ENCODE measurements at regions not wholly inside any gene's neighbourhood (a gene's known extent, or its start where the extent isn't known, plus 50 kb on each side); places are given as distances from the start of the nearest gene placed in this dataset.

GRCh38 chr12:25324861-25325260 is 74.1 kb upstream of the KRAS start:
- Mint-ChIP-seq H3K27ac (ENCODE audit: unreplicated experiment) (no peak overlapping the region), H3K36me3 (ENCODE audit: low read depth, unreplicated experiment) (no peaks in the 10 kb centered on the region), H3K4me1 (ENCODE audit: unreplicated experiment) (peaks cover 9% of the 10 kb centered on the region), H3K9me3 (ENCODE audit: unreplicated experiment) (no peaks in the 10 kb centered on the region), H3K27me3 (ENCODE audit: unreplicated experiment) (no peaks in the 10 kb centered on the region), H3K4me3 (ENCODE audit: unreplicated experiment) (no peak overlapping the region)
- TF ChIP-seq CTCF (IDR thresholded peaks at IDR 0.05; ENCODE audit: unreplicated experiment) = no peak
- DNase-seq (ENCODE audit: low spot score) = no peak

GRCh38 chr12:25323581-25323982 is 72.9 kb upstream of the KRAS start:
- H3K27me3 Mint-ChIP-seq (ENCODE audit: unreplicated experiment) = no peaks in the 10 kb centered on the region
- DNase-seq (ENCODE audit: low spot score) = no peak
- H3K4me3 Mint-ChIP-seq (ENCODE audit: unreplicated experiment) = no peak overlapping the region
- H3K9me3 Mint-ChIP-seq (ENCODE audit: unreplicated experiment) = no peaks in the 10 kb centered on the region
- no peak overlapping the region for H3K27ac Mint-ChIP-seq (ENCODE audit: unreplicated experiment)
- no peaks in the 10 kb centered on the region for H3K36me3 Mint-ChIP-seq (ENCODE audit: low read depth, unreplicated experiment)
- peaks cover 9% of the 10 kb centered on the region for H3K4me1 Mint-ChIP-seq (ENCODE audit: unreplicated experiment)
- no peak for TF ChIP-seq CTCF (IDR thresholded peaks at IDR 0.05; ENCODE audit: unreplicated experiment)

- Mint-ChIP-seq H3K9me3 (ENCODE audit: unreplicated experiment) (no peaks in the 10 kb centered on the region), H3K36me3 (ENCODE audit: low read depth, unreplicated experiment) (no peaks in the 10 kb centered on the region), H3K27ac (ENCODE audit: unreplicated experiment) (no peak overlapping the region), H3K4me1 (ENCODE audit: unreplicated experiment) (peaks cover 9% of the 10 kb centered on the region), H3K4me3 (ENCODE audit: unreplicated experiment) (no peak overlapping the region), H3K27me3 (ENCODE audit: unreplicated experiment) (no peaks in the 10 kb centered on the region)
- no peak for DNase-seq (ENCODE audit: low spot score)
- TF ChIP-seq CTCF (IDR thresholded peaks at IDR 0.05; ENCODE audit: unreplicated experiment) = no peak
These were observed 72.3 kb upstream of the KRAS start for GRCh38 chr12:25322918-25323531.

- no peak for DNase-seq (ENCODE audit: low spot score)
- no peaks in the 10 kb centered on the region for H3K36me3 Mint-ChIP-seq (ENCODE audit: low read depth, unreplicated experiment)
- peaks cover 9% of the 10 kb centered on the region for H3K4me1 Mint-ChIP-seq (ENCODE audit: unreplicated experiment)
- no peaks in the 10 kb centered on the region for H3K27me3 Mint-ChIP-seq (ENCODE audit: unreplicated experiment)
- no peaks in the 10 kb centered on the region for H3K9me3 Mint-ChIP-seq (ENCODE audit: unreplicated experiment)
- no peak overlapping the region for H3K27ac Mint-ChIP-seq (ENCODE audit: unreplicated experiment)
- H3K4me3 Mint-ChIP-seq (ENCODE audit: unreplicated experiment) = no peak overlapping the region
- TF ChIP-seq CTCF (IDR thresholded peaks at IDR 0.05; ENCODE audit: unreplicated experiment) = no peak
These were observed 71.6 kb upstream of the KRAS start for GRCh38 chr12:25322351-25322750.

- no peaks in the 10 kb centered on the region for H3K27me3 Mint-ChIP-seq (ENCODE audit: unreplicated experiment)
- H3K9me3 Mint-ChIP-seq (ENCODE audit: unreplicated experiment) = no peaks in the 10 kb centered on the region
- no peak for TF ChIP-seq CTCF (IDR thresholded peaks at IDR 0.05; ENCODE audit: unreplicated experiment)
- DNase-seq (ENCODE audit: low spot score) = no peak
- H3K36me3 Mint-ChIP-seq (ENCODE audit: low read depth, unreplicated experiment) = no peaks in the 10 kb centered on the region
- peaks cover 9% of the 10 kb centered on the region for H3K4me1 Mint-ChIP-seq (ENCODE audit: unreplicated experiment)
- H3K4me3 Mint-ChIP-seq (ENCODE audit: unreplicated experiment) = no peak overlapping the region
- no peak overlapping the region for H3K27ac Mint-ChIP-seq (ENCODE audit: unreplicated experiment)
These were observed 71.0 kb upstream of the KRAS start for GRCh38 chr12:25321772-25322171.
